ENCODE measurements at regions not wholly inside any gene's neighbourhood (a gene's known extent, or its start where the extent isn't known, plus 50 kb on each side); places are given as distances from the start of the nearest gene placed in this dataset.

GRCh38 chr5:167877114-167877722 is 414.2 kb upstream of the WWC1 start:
- TF ChIP-seq CTCF (IDR thresholded peaks at IDR 0.05; ENCODE audit: poor library complexity) (no peak), EZH2phosphoT487 (IDR thresholded peaks at IDR 0.05; ENCODE audit: low read depth, severe bottlenecking, unreplicated experiment) (no peak)

All from hepatocyte (in vitro differentiated cells).